K562 (cell line): ENCODE measurements at regions not wholly inside any gene's neighbourhood (a gene's known extent, or its start where the extent isn't known, plus 50 kb on each side); places are given as distances from the start of the nearest gene placed in this dataset.

Experiments
- ATAC-seq: fragments of 200-7000 bp; cut with Tn5 transposase; 3 replicates; pipeline ENCODE4 v1.9.1; 2020; ENCODE audit warnings: moderate library complexity
- BruUV-seq: library from RNA; stranded (reverse); fragments of 400-500 nt; replicated peaks from 2 replicates; lab custom pipeline; 2021; lab: Mats Ljungman, UMichigan
- CTCF ChIA-PET: fragments of 300-600 bp; formaldehyde crosslinking; extraction: SDS; loops from one replicate; lab custom pipeline; 2021; ENCODE audit warnings: low intra/inter-chr PET ratio; lab: Yijun Ruan, JAX
- POLR2A ChIA-PET: fragments of 300-600, 350-650 bp; sonication (Branson Sonifier 250); formaldehyde crosslinking; extraction: SDS; loops from one replicate; lab custom pipeline; 2021; ENCODE audit warnings: antibody characterized with exemption, inconsistent platforms; lab: Yijun Ruan, JAX
- DNase-seq, 4 experiments: peaks; one replicate each; pipeline versions ENCODE4 v3.0.0 to v3.0.0-alpha.2; 2011 to 2018; ENCODE audit warnings: low spot score in 3 of 4, mixed read lengths in 3 of 4; ENCODE audit errors: extremely low read depth in 1 of 4
- FAIRE-seq: peaks from 2 replicates; lab custom pipeline; 2011; peaks lifted over from hg19 to GRCh38; lab: Jason Lieb, UNC
- H2AFZ ChIP-seq: 2 replicates; pipeline ENCODE4 v1.6.0; 2011; ENCODE audit warnings: low read depth, low read length, control low read depth, inconsistent platforms
- H3K27ac ChIP-seq: fragments of 200-600 bp; 3 replicates; pipeline ENCODE4 v1.8.0; 2011; ENCODE audit warnings: low read depth, mild to moderate bottlenecking, control low read depth, inconsistent platforms, low read length, moderate library complexity, mixed read lengths; ENCODE audit errors: extremely low read depth
- H3K27me3 ChIP-seq, 2 experiments: fragments of 300-600 bp in 1 of 2; 2 replicates in 1 of 2; 3 replicates in 1 of 2; pipeline versions ENCODE4 v1.6.0 to v1.8.0; 2011; ENCODE audit warnings: inconsistent platforms in 2 of 2, low read length in 2 of 2, mild to moderate bottlenecking in 1 of 2, mixed read lengths in 1 of 2, moderate library complexity in 1 of 2; ENCODE audit not compliant: control insufficient read depth in 2 of 2, insufficient read depth in 2 of 2
- H3K36me3 ChIP-seq: fragments of 300-600 bp; 3 replicates; pipeline ENCODE4 v1.8.0; 2011; ENCODE audit warnings: mild to moderate bottlenecking, low read length, inconsistent platforms; ENCODE audit not compliant: control insufficient read depth, insufficient read depth
- H3K4me1 ChIP-seq, 2 experiments: fragments of 200-600 bp in 1 of 2; replicated peaks in 1 of 2; 2 replicates in 1 of 2; 3 replicates in 1 of 2; pipeline versions ENCODE4 v1.5.1 to v1.8.0; 2011; ENCODE audit warnings: inconsistent platforms in 2 of 2, low read length in 2 of 2, mild to moderate bottlenecking in 1 of 2, mixed read lengths in 1 of 2, moderate library complexity in 1 of 2; ENCODE audit not compliant: control insufficient read depth in 2 of 2, insufficient read depth in 2 of 2
- H3K4me2 ChIP-seq: 2 replicates; pipeline ENCODE4 v1.6.1; 2011; ENCODE audit warnings: low read length, control low read depth, inconsistent platforms, mixed read lengths; ENCODE audit not compliant: insufficient read depth
- H3K4me3 ChIP-seq: fragments of 200-600 bp; sonication (generic), shearing (Covaris generic); 2 replicates; pipeline ENCODE4 v1.5.1; 2016; ENCODE audit warnings: control low read depth, inconsistent platforms
- H3K79me2 ChIP-seq: fragments of 200-600 bp; 3 replicates; pipeline ENCODE4 v1.8.0; 2011; ENCODE audit warnings: low read length, inconsistent platforms; ENCODE audit not compliant: control insufficient read depth, insufficient read depth
- H3K9ac ChIP-seq, 2 experiments: 2 replicates each; pipeline versions ENCODE4 v1.6.0 to v1.6.1; 2011; ENCODE audit warnings: low read depth in 2 of 2, low read length in 2 of 2, control low read depth in 1 of 2, inconsistent platforms in 1 of 2, mild to moderate bottlenecking in 1 of 2, mixed read lengths in 1 of 2; ENCODE audit not compliant: insufficient read depth in 1 of 2
- H3K9me1 ChIP-seq: one replicate; pipeline ENCODE4 v1.6.0; 2011; ENCODE audit warnings: inconsistent platforms, mild to moderate bottlenecking, low read length, moderate library complexity; ENCODE audit not compliant: control insufficient read depth, insufficient read depth
- H3K9me3 ChIP-seq: replicated peaks from 2 replicates; pipeline ENCODE4 v1.5.1; 2011; ENCODE audit warnings: low read depth, low read length, inconsistent platforms; ENCODE audit not compliant: control insufficient read depth, insufficient read depth
- H4K20me1 ChIP-seq: replicated peaks from 2 replicates; pipeline ENCODE4 v1.6.1; 2011; ENCODE audit warnings: low read length, inconsistent platforms, mixed read lengths; ENCODE audit not compliant: control insufficient read depth, insufficient read depth
- CHD2 ChIP-seq: IDR thresholded peaks from 2 replicates; pipeline ENCODE4 v1.6.1; 2011; ENCODE audit warnings: low read depth, low read length
- EHMT2 ChIP-seq: fragments of 450-650 bp; IDR thresholded peaks from 2 replicates; pipeline ENCODE4 v1.6.1; 2018; ENCODE audit warnings: antibody characterized with exemption
- FOS ChIP-seq: IDR thresholded peaks from 3 replicates; pipeline ENCODE4 v1.6.1; 2011; ENCODE audit not compliant: insufficient read length; ENCODE audit errors: extremely low read depth
- HIVEP1 ChIP-seq: fragments of 250-450 bp; sonication (Bioruptor Pico); IDR thresholded peaks from 2 replicates; pipeline ENCODE4 v1.4.0; 2020; ENCODE audit warnings: mild to moderate bottlenecking
- MAFG ChIP-seq: fragments of 450-650 bp; conservative IDR thresholded peaks from 2 replicates; pipeline ENCODE4 v1.6.1; 2016; ENCODE audit warnings: missing genetic modification characterization, missing compliant biosample characterization
- NCOA4 ChIP-seq: fragments of 450-650 bp; IDR thresholded peaks from 2 replicates; pipeline ENCODE4 v1.6.1; 2018; ENCODE audit warnings: mild to moderate bottlenecking; ENCODE audit not compliant: partially characterized antibody
- PHF20 ChIP-seq: fragments of 450-650 bp; IDR thresholded peaks from 2 replicates; pipeline ENCODE4 v1.6.1; 2018; ENCODE audit not compliant: partially characterized antibody
- PHF21A ChIP-seq: fragments of 450-650 bp; IDR thresholded peaks from 2 replicates; pipeline ENCODE4 v1.6.1; 2017; ENCODE audit warnings: low read depth, borderline replicate concordance
- RAD51 ChIP-seq: fragments of 450-650 bp; IDR thresholded peaks from 2 replicates; pipeline ENCODE4 v1.7.1; 2016; ENCODE audit warnings: low read depth, mild to moderate bottlenecking, borderline replicate concordance
- SIN3A ChIP-seq, 2 experiments: fragments of 150-350 bp in 1 of 2; IDR thresholded peaks; 2 replicates each; pipeline ENCODE4 v1.6.1; 2011 to 2016; ENCODE audit warnings: borderline replicate concordance in 2 of 2, low read depth in 2 of 2, low read length in 2 of 2, mild to moderate bottlenecking in 2 of 2, moderate library complexity in 2 of 2; ENCODE audit not compliant: control insufficient read depth in 1 of 2
- SIN3B ChIP-seq: fragments of 450-650 bp; IDR thresholded peaks from 2 replicates; pipeline ENCODE4 v1.6.1; 2017; ENCODE audit warnings: low read depth, mild to moderate bottlenecking, moderate library complexity
- ZFP36 ChIP-seq: fragments of 150-350 bp; IDR thresholded peaks from 2 replicates; pipeline ENCODE4 v1.6.1; 2018; ENCODE audit warnings: low read length, low read depth; ENCODE audit not compliant: partially characterized antibody
- ZNF12 ChIP-seq: sonication (generic); formaldehyde crosslinking; IDR thresholded peaks from 2 replicates; pipeline ENCODE4 v1.4.0; 2020; ENCODE audit warnings: mild to moderate bottlenecking, missing genetic modification reagents
- ZNF133 ChIP-seq: fragments of 250-450 bp; sonication (Bioruptor Pico); IDR thresholded peaks from 2 replicates; pipeline ENCODE4 v1.4.0; 2020; ENCODE audit warnings: mild to moderate bottlenecking
- ZNF316 ChIP-seq: fragments of 450-650 bp; IDR thresholded peaks from 2 replicates; pipeline ENCODE4 v1.6.1; 2016
- ZNF76 ChIP-seq: fragments of 250-450 bp; sonication (Bioruptor Pico); IDR thresholded peaks from 2 replicates; pipeline ENCODE4 v1.4.0; 2020; ENCODE audit warnings: mild to moderate bottlenecking, moderate library complexity, borderline replicate concordance
- WGBS: fragments of 100-300 bp; shearing (Covaris generic); methylation state at CpG from one replicate; pipeline ENCODE4 v1.1.6; 2016; ENCODE audit warnings: low coverage, mixed read lengths; ENCODE audit not compliant: insufficient coverage; ENCODE audit errors: missing lambda C conversion rate; 5-methylcytosine and 5-hydroxymethylcytosine counted together
- in situ Hi-C: fragments of 300-500 bp; cut with MboI; formaldehyde crosslinking; loops from 4 replicates; pipeline ENCODE4 v1.15.0; 2018; ENCODE audit warnings: inconsistent platforms, mixed read lengths
- intact Hi-C: fragments of 100-400 bp; cut with micrococcal nuclease; formaldehyde crosslinking; loops from 2 replicates; pipeline ENCODE4 v1.14.2; 2022
- TF ChIP-seq, protein P1 (sequence below): fragments of 450-650 bp; formaldehyde crosslinking; IDR thresholded peaks from 2 replicates; pipeline ENCODE4 v1.4.0; 2020; ENCODE audit warnings: mild to moderate bottlenecking, moderate library complexity
- TF ChIP-seq, protein P2 (sequence below): fragments of 250-450 bp; sonication (Bioruptor Pico); IDR thresholded peaks from 2 replicates; pipeline ENCODE4 v1.4.0; 2020

GRCh38 chr7:41295455-41295815 lies 407.5 kb downstream of the INHBA start (continued):
- TF ChIP-seq FOS = no peak
- no peak for TF ChIP-seq EHMT2
- no peak for TF ChIP-seq HIVEP1 (CRISPR knock-in tag)
- no peak for TF ChIP-seq PHF20
- TF ChIP-seq NCOA4 = no peak

- H3K9me1 ChIP-seq = no peaks in the 10 kb centered on the region
- H3K9me3 ChIP-seq = no peaks in the 10 kb centered on the region; the same call in 1 of the 2 replicates
- H3K4me3 ChIP-seq = no peak overlapping the region
- ChIA-PET CTCF (no interaction called here), POLR2A (no interaction called here)
- no peak overlapping the region for H3K9ac ChIP-seq
- DNase-seq = no peak
- H2AFZ ChIP-seq = no peak overlapping the region
- no peak for ATAC-seq
- 0% methylated on average over 4 of the region's 4 CpGs for WGBS
- H3K27me3 ChIP-seq = no peaks in the 10 kb centered on the region
- no TSS peak for BruUV-seq
- no peaks in the 10 kb centered on the region for H4K20me1 ChIP-seq
- H3K4me1 ChIP-seq = no peaks in the 10 kb centered on the region
- no peaks in the 10 kb centered on the region for H3K36me3 ChIP-seq
- no peak overlapping the region for H3K27ac ChIP-seq
- H3K79me2 ChIP-seq = no peaks in the 10 kb centered on the region
- in situ Hi-C loops = no loop called here
- H3K4me2 ChIP-seq = no peak overlapping the region
- FAIRE-seq = no peak
- intact Hi-C loops = no loop called here
- TF ChIP-seq ZNF76 = no peak
- TF ChIP-seq ZNF133 (CRISPR knock-in tag) = no peak
- no peak for TF ChIP-seq RAD51
- TF ChIP-seq ZNF316 = no peak
- TF ChIP-seq ZFP36 = no peak
- TF ChIP-seq MAFG (tag) = no peak
- TF ChIP-seq, protein P1, sequence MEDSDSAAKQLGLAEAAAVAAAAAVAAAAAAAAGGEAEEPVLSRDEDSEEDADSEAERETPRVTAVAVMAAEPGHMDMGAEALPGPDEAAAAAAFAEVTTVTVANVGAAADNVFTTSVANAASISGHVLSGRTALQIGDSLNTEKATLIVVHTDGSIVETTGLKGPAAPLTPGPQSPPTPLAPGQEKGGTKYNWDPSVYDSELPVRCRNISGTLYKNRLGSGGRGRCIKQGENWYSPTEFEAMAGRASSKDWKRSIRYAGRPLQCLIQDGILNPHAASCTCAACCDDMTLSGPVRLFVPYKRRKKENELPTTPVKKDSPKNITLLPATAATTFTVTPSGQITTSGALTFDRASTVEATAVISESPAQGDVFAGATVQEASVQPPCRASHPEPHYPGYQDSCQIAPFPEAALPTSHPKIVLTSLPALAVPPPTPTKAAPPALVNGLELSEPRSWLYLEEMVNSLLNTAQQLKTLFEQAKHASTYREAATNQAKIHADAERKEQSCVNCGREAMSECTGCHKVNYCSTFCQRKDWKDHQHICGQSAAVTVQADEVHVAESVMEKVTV = no peak
- no peak for TF ChIP-seq ZNF12 (CRISPR knock-in tag)
- no peak for TF ChIP-seq SIN3B
- no peak for TF ChIP-seq SIN3A (IDR thresholded peaks at IDR 0.05; ENCODE audit: borderline replicate concordance in 2 of 2, control insufficient read depth in 1 of 2, low read depth in 2 of 2, low read length in 2 of 2)
- TF ChIP-seq, protein P2, sequence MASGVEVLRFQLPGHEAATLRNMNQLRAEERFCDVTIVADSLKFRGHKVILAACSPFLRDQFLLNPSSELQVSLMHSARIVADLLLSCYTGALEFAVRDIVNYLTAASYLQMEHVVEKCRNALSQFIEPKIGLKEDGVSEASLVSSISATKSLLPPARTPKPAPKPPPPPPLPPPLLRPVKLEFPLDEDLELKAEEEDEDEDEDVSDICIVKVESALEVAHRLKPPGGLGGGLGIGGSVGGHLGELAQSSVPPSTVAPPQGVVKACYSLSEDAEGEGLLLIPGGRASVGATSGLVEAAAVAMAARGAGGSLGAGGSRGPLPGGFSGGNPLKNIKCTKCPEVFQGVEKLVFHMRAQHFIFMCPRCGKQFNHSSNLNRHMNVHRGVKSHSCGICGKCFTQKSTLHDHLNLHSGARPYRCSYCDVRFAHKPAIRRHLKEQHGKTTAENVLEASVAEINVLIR (CRISPR knock-in tag) = no peak
- no peak for TF ChIP-seq CHD2
- TF ChIP-seq PHF21A = no peak
Observed at GRCh38 chr7:41294556-41295454, 408.1 kb downstream of the INHBA start.
